ENCODE measurements at regions not wholly inside any gene's neighbourhood (a gene's known extent, or its start where the extent isn't known, plus 50 kb on each side); places are given as distances from the start of the nearest gene placed in this dataset.

DNA sequence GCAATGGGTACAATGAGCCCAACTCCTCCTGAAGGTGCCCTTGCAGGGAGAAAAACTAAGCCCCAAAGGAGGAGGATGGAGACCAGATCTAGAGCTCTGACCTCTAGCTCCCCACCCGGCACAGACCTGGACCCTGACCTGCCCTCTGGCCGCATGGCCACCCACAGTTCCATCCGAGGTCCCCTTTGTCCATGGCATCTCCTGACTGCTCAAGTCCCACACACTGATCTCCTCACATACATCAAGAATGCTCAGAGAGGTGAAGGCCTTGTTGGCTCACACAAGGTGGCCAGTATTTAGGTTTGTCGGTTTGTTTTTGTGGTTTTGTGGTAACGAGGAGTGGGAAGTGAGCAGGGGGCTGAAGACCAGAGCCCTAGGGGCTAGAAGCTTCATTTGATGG is 423.5 kb upstream of the B3GAT1 start:
- intact Hi-C loops (cut with micrococcal nuclease) = no loop called here
- ATAC-seq (ENCODE audit: low read depth) = no peak
- Histone ChIP-seq H3K4me3 (ENCODE audit: control extremely low read depth in 1 of 5, extremely low read depth in 1 of 5, insufficient read depth in 1 of 5, low read depth in 2 of 5, low read length in 4 of 5) (no peak overlapping the region), H3K36me3 (replicated peaks in 1 of 2; ENCODE audit: control extremely low read depth in 1 of 2, control insufficient read depth in 1 of 2, extremely low read depth in 1 of 2, insufficient read depth in 2 of 2, low read length in 1 of 2) (no peaks in the 10 kb centered on the region), H4K20me1 (ENCODE audit: control insufficient read depth, insufficient read depth, low read length, poor library complexity, severe bottlenecking) (no peaks in the 10 kb centered on the region), H3K9ac (ENCODE audit: low read length) (no peak overlapping the region), H3K79me2 (ENCODE audit: control insufficient read depth, insufficient read depth, low read length) (no peaks in the 10 kb centered on the region), H3K4me1 (ENCODE audit: control insufficient read depth in 2 of 2, insufficient read depth in 2 of 2, low read length in 2 of 2) (no peaks in the 10 kb centered on the region), H3K27ac (ENCODE audit: low read length in 2 of 2) (no peak overlapping the region), H3K9me3 (ENCODE audit: control extremely low read depth in 1 of 3, control insufficient read depth in 2 of 3, insufficient read depth in 1 of 3, low read length in 2 of 3) (no peaks in the 10 kb centered on the region), H3K4me2 (replicated peaks; ENCODE audit: low read depth, low read length, poor library complexity, severe bottlenecking) (no peak overlapping the region), H2AFZ (ENCODE audit: insufficient read depth, low read depth, low read length, poor library complexity, severe bottlenecking) (no peak overlapping the region), H3K27me3 (replicated peaks in 1 of 4; ENCODE audit: control extremely low read depth in 1 of 4, control insufficient read depth in 3 of 4, insufficient read depth in 4 of 4, low read length in 3 of 4) (no peaks in the 10 kb centered on the region)
- WGBS (ENCODE audit: insufficient coverage) = 53% methylated on average over 4 of the region's 5 CpGs
- DNase-seq = no peak
- no peak overlapping the region for H3K27ac Mint-ChIP-seq
- H3K9me3 Mint-ChIP-seq (ENCODE audit: insufficient read depth) = peaks cover under 1% of the 10 kb centered on the region
- H3K27me3 Mint-ChIP-seq = peaks cover 9% of the 10 kb centered on the region
- no peak overlapping the region for H3K4me3 Mint-ChIP-seq
- POLR2A ChIA-PET = no interaction called here
- H3K4me1 Mint-ChIP-seq = no peaks in the 10 kb centered on the region
- CTCF ChIA-PET = no interaction called here
- no peak for TF ChIP-seq EZH2 (IDR thresholded peaks at IDR 0.05; ENCODE audit: borderline replicate concordance, insufficient read depth, low read depth, low read length, poor library complexity, severe bottlenecking)
- TF ChIP-seq, protein P1, sequence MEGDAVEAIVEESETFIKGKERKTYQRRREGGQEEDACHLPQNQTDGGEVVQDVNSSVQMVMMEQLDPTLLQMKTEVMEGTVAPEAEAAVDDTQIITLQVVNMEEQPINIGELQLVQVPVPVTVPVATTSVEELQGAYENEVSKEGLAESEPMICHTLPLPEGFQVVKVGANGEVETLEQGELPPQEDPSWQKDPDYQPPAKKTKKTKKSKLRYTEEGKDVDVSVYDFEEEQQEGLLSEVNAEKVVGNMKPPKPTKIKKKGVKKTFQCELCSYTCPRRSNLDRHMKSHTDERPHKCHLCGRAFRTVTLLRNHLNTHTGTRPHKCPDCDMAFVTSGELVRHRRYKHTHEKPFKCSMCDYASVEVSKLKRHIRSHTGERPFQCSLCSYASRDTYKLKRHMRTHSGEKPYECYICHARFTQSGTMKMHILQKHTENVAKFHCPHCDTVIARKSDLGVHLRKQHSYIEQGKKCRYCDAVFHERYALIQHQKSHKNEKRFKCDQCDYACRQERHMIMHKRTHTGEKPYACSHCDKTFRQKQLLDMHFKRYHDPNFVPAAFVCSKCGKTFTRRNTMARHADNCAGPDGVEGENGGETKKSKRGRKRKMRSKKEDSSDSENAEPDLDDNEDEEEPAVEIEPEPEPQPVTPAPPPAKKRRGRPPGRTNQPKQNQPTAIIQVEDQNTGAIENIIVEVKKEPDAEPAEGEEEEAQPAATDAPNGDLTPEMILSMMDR (IDR thresholded peaks at IDR 0.05) = no peak

DNA sequence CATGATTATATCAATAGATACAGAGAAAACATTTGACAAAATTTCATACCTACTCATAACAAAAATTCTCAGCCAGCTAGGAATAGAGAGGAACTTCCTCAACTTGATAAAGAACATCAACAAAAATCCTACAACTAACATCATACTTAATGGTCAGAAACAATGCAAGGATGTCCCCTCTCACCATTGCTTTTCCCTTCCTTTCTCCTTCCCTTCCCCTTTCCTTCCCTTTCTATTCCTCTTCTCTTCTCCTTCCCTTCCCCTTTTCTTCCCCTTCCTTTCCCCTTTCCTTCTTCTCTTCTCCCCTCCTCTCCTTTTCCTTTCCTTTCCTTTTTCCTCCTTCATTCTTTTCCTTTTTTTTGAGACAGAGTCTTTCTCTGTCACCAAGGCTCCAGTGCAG is 418.3 kb upstream of the B3GAT1 start:
- POLR2A ChIA-PET = no interaction called here
- no peaks in the 10 kb centered on the region for H3K4me1 Mint-ChIP-seq
- H3K79me2 ChIP-seq (ENCODE audit: control insufficient read depth, insufficient read depth, low read length) = no peaks in the 10 kb centered on the region

More for the DNA sequence above, 418.3 kb upstream of the B3GAT1 start:
- no peak overlapping the region for H3K27ac ChIP-seq (ENCODE audit: low read length in 2 of 2)
- H3K9ac ChIP-seq (ENCODE audit: low read length) = no peak overlapping the region
- Mint-ChIP-seq H3K9me3 (ENCODE audit: insufficient read depth) (peaks cover 5% of the 10 kb centered on the region), H3K4me3 (no peak overlapping the region), H3K27me3 (peaks cover 12% of the 10 kb centered on the region), H3K27ac (no peak overlapping the region)
- H3K4me2 ChIP-seq (replicated peaks; ENCODE audit: low read depth, low read length, poor library complexity, severe bottlenecking) = no peak overlapping the region
- no peak overlapping the region for H2AFZ ChIP-seq (ENCODE audit: insufficient read depth, low read depth, low read length, poor library complexity, severe bottlenecking)
- no peak overlapping the region for H3K4me3 ChIP-seq (ENCODE audit: control extremely low read depth in 1 of 5, extremely low read depth in 1 of 5, insufficient read depth in 1 of 5, low read depth in 2 of 5, low read length in 4 of 5)
- H4K20me1 ChIP-seq (ENCODE audit: control insufficient read depth, insufficient read depth, low read length, poor library complexity, severe bottlenecking) = no peaks in the 10 kb centered on the region
- TF ChIP-seq EZH2 (IDR thresholded peaks at IDR 0.05; ENCODE audit: borderline replicate concordance, insufficient read depth, low read depth, low read length, poor library complexity, severe bottlenecking) = no peak
- TF ChIP-seq, protein P1 (IDR thresholded peaks at IDR 0.05) = no peak
- H3K27me3 ChIP-seq (replicated peaks in 1 of 4; ENCODE audit: control extremely low read depth in 1 of 4, control insufficient read depth in 3 of 4, insufficient read depth in 4 of 4, low read length in 3 of 4) = no peaks in the 10 kb centered on the region
- DNase-seq = no peak
- peaks cover 0 to 1% (median 0%) of the 10 kb centered on the region in 3 donors for H3K9me3 ChIP-seq (ENCODE audit: control extremely low read depth in 1 of 3, control insufficient read depth in 2 of 3, insufficient read depth in 1 of 3, low read length in 2 of 3)
- CTCF ChIA-PET = no interaction called here
- intact Hi-C loops (cut with micrococcal nuclease) = no loop called here
- H3K36me3 ChIP-seq (replicated peaks in 1 of 2; ENCODE audit: control extremely low read depth in 1 of 2, control insufficient read depth in 1 of 2, extremely low read depth in 1 of 2, insufficient read depth in 2 of 2, low read length in 1 of 2) = no peaks in the 10 kb centered on the region
- no peak for ATAC-seq (ENCODE audit: low read depth)
- H3K4me1 ChIP-seq (ENCODE audit: control insufficient read depth in 2 of 2, insufficient read depth in 2 of 2, low read length in 2 of 2) = no peaks in the 10 kb centered on the region
